ENCODE measurements at regions not wholly inside any gene's neighbourhood (a gene's known extent, or its start where the extent isn't known, plus 50 kb on each side); places are given as distances from the start of the nearest gene placed in this dataset.

DNA sequence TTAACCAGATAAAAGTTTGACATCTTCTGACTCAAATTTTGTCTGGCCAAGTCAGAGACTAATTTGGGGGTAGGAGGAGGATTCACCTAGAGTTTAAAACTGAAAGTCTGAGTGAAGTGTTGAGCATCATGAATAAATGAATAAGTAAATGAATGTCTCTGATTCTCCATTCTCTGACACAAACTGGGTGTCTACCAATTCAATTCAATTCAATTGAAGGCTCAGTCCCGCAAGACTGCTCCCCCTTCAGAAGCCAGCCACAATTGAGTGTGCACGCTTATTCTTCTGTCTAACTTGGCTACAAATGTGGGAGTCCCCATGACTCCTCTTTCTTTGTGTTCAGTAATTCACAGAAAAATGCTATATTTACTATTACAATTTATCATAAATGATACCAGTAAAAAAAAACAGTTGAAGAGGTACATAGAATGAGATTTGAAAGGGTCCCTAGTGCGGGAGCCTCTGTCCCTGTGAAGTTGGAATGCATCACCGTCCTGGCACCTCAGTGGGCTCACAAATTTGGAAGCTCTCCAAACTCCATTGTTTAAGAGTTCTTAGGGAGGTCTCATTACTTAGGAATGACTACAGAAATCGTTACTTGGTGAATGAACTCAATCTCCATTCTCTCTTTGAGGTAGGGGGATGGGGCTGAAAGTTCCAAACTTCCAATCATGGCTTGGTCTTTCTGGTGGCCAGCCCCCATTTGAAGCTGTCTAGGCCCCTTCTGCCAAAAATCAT lies 243.7 kb upstream of the PHYHIPL start:
- WGBS, 2 donors: 74 to 83% methylated on average over 5 of the region's 5 CpGs
- TF ChIP-seq, protein P1, sequence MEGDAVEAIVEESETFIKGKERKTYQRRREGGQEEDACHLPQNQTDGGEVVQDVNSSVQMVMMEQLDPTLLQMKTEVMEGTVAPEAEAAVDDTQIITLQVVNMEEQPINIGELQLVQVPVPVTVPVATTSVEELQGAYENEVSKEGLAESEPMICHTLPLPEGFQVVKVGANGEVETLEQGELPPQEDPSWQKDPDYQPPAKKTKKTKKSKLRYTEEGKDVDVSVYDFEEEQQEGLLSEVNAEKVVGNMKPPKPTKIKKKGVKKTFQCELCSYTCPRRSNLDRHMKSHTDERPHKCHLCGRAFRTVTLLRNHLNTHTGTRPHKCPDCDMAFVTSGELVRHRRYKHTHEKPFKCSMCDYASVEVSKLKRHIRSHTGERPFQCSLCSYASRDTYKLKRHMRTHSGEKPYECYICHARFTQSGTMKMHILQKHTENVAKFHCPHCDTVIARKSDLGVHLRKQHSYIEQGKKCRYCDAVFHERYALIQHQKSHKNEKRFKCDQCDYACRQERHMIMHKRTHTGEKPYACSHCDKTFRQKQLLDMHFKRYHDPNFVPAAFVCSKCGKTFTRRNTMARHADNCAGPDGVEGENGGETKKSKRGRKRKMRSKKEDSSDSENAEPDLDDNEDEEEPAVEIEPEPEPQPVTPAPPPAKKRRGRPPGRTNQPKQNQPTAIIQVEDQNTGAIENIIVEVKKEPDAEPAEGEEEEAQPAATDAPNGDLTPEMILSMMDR (IDR thresholded peaks at IDR 0.05; ENCODE audit: control extremely low read depth, extremely low read depth): no peak
- ATAC-seq (ENCODE audit: insufficient read depth, low FRiP score): no peak
- Histone ChIP-seq H3K27ac (ENCODE audit: low read depth in 1 of 2, low read length in 1 of 2) (no peak overlapping the region), H3K36me3 (ENCODE audit: control insufficient read depth in 4 of 4, insufficient read depth in 4 of 4, low read length in 4 of 4) (no peaks in the 10 kb centered on the region), H3K9ac (ENCODE audit: insufficient read depth in 1 of 2, low read length in 2 of 2) (no peak overlapping the region), H3K4me1 (ENCODE audit: control insufficient read depth in 5 of 5, insufficient read depth in 5 of 5, low read length in 5 of 5) (peaks cover 0 to 6% (median 0%) of the 10 kb centered on the region in 5 donors), H3K27me3 (ENCODE audit: control insufficient read depth in 3 of 3, insufficient read depth in 3 of 3, low read length in 2 of 3) (no peaks in the 10 kb centered on the region), H3K9me3 (ENCODE audit: control insufficient read depth in 4 of 4, insufficient read depth in 3 of 4, low read length in 3 of 4) (no peaks in the 10 kb centered on the region), H3K4me3 (no peak overlapping the region)
- DNase-seq: no peak

DNA sequence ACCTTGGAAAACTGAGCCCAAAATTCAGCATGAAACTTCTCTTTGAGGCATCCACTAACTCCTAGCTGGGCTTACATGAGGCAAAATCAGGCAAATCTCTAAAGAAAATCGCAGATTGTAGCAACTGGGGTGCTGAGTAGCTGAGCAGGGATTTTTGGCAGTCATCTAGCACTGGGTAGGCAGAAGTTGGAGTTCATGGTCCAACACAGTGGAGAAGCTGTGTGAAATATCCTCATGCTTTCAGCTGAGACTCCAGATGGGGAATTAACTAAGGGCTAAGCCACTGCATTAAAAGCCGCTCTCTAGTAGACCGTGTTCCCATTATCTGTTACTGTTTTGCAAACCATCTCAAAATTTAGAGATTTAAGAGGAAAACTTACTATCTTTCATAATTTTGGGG lies 240.1 kb upstream of the PHYHIPL start:
- no peaks in the 10 kb centered on the region for H3K9me3 ChIP-seq (ENCODE audit: control insufficient read depth in 4 of 4, insufficient read depth in 3 of 4, low read length in 3 of 4)
- whole genome bisulfite sequencing, 2 donors: 86 to 92% methylated on average over 3 of the region's 3 CpGs
- no peak for ATAC-seq (ENCODE audit: insufficient read depth, low FRiP score)
- H3K27me3 ChIP-seq (ENCODE audit: control insufficient read depth in 3 of 3, insufficient read depth in 3 of 3, low read length in 2 of 3): no peaks in the 10 kb centered on the region
- H3K36me3 ChIP-seq (ENCODE audit: control insufficient read depth in 4 of 4, insufficient read depth in 4 of 4, low read length in 4 of 4): no peaks in the 10 kb centered on the region
- no peak overlapping the region for H3K9ac ChIP-seq (ENCODE audit: insufficient read depth in 1 of 2, low read length in 2 of 2)
- H3K4me1 ChIP-seq (ENCODE audit: control insufficient read depth in 5 of 5, insufficient read depth in 5 of 5, low read length in 5 of 5): peaks cover 0 to 6% (median 0%) of the 10 kb centered on the region in 5 donors
- no peak overlapping the region for H3K27ac ChIP-seq (ENCODE audit: low read depth in 1 of 2, low read length in 1 of 2)
- H3K4me3 ChIP-seq: no peak overlapping the region
- TF ChIP-seq, protein P1 (IDR thresholded peaks at IDR 0.05; ENCODE audit: control extremely low read depth, extremely low read depth): no peak
- no peak for DNase-seq

DNA sequence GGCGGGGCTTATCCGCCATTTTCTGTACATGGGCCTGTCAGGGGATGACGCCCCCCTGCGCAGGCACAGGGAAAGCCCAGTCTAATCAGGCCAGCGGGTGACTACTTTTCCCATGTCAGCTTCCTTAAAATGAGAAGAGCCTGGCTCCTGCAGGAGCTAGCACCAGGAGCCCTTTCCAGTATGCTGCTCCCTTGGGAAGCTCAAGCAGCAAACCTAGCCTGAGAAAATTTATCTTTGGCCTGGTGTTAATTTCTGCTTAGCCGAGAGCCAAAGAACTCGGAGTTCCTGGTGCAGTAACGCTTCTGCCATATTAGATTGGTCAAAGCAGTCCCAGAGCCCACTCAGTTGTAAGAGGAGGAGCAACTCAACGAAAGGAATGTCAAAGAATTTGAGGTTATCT lies 239.0 kb upstream of the PHYHIPL start:
- no peak overlapping the region for H3K9ac ChIP-seq (ENCODE audit: insufficient read depth in 1 of 2, low read length in 2 of 2)
- 90 to 91% methylated on average over 9 of the region's 9 CpGs for WGBS, 2 donors
- H3K27ac ChIP-seq (ENCODE audit: low read depth in 1 of 2, low read length in 1 of 2): no peak overlapping the region
- no peaks in the 10 kb centered on the region for H3K9me3 ChIP-seq (ENCODE audit: control insufficient read depth in 4 of 4, insufficient read depth in 3 of 4, low read length in 3 of 4)
- no peaks in the 10 kb centered on the region for H3K27me3 ChIP-seq (ENCODE audit: control insufficient read depth in 3 of 3, insufficient read depth in 3 of 3, low read length in 2 of 3)
- ATAC-seq (ENCODE audit: insufficient read depth, low FRiP score): no peak
- TF ChIP-seq, protein P1 (IDR thresholded peaks at IDR 0.05; ENCODE audit: control extremely low read depth, extremely low read depth): no peak
- H3K4me3 ChIP-seq: no peak overlapping the region
- peaks cover 0 to 6% (median 0%) of the 10 kb centered on the region in 5 donors for H3K4me1 ChIP-seq (ENCODE audit: control insufficient read depth in 5 of 5, insufficient read depth in 5 of 5, low read length in 5 of 5)
- no peaks in the 10 kb centered on the region for H3K36me3 ChIP-seq (ENCODE audit: control insufficient read depth in 4 of 4, insufficient read depth in 4 of 4, low read length in 4 of 4)
- DNase-seq: no peak

DNA sequence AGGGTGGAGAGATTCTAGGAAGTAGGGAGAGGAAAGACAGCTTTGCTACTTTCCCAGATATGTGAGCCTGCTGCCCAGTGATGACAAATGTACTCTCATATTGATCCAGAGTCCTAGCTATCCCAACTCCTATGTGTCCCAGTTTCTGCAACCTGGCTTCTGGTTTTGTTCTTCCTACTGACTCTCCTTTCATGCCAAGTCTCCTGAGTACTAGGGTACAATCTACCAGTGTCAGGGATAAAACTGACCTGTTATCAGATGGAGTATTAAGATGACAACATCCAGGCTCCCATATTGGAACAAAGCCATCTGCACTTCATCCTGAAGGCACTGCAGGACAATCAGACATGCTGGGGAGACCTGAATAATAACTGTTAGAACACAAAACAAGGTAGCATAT lies 233.7 kb upstream of the PHYHIPL start:
- TF ChIP-seq, protein P1 (IDR thresholded peaks at IDR 0.05; ENCODE audit: control extremely low read depth, extremely low read depth): no peak
- Histone ChIP-seq H3K9me3 (ENCODE audit: control insufficient read depth in 4 of 4, insufficient read depth in 3 of 4, low read length in 3 of 4) (peaks cover 0 to 3% (median 0%) of the 10 kb centered on the region in 4 donors), H3K4me3 (no peak overlapping the region), H3K27ac (ENCODE audit: low read depth in 1 of 2, low read length in 1 of 2) (no peak overlapping the region), H3K36me3 (ENCODE audit: control insufficient read depth in 4 of 4, insufficient read depth in 4 of 4, low read length in 4 of 4) (no peaks in the 10 kb centered on the region), H3K9ac (ENCODE audit: insufficient read depth in 1 of 2, low read length in 2 of 2) (no peak overlapping the region), H3K4me1 (ENCODE audit: control insufficient read depth in 5 of 5, insufficient read depth in 5 of 5, low read length in 5 of 5) (no peaks in the 10 kb centered on the region), H3K27me3 (ENCODE audit: control insufficient read depth in 3 of 3, insufficient read depth in 3 of 3, low read length in 2 of 3) (no peaks in the 10 kb centered on the region)
- ATAC-seq (ENCODE audit: insufficient read depth, low FRiP score): no peak
- DNase-seq: no peak

Data from lung (tissue), 11 donors.